Vagina (tissue), 2 donors: ENCODE measurements at regions not wholly inside any gene's neighbourhood (a gene's known extent, or its start where the extent isn't known, plus 50 kb on each side); places are given as distances from the start of the nearest gene placed in this dataset.

Experiments
- CTCF ChIP-seq, 3 experiments: fragments of 450-650 bp in 2 of 3; fragments of 200-600 bp in 1 of 3; sonication (generic) in 1 of 3; IDR thresholded peaks; one replicate each; pipeline ENCODE4 v1.5.1; 2017 to 2019; ENCODE audit warnings: antibody characterized with exemption in 3 of 3, mild to moderate bottlenecking in 2 of 3, moderate library complexity in 2 of 3
- POLR2A ChIP-seq, 2 donors: fragments of 450-650 bp; IDR thresholded peaks; one replicate each; pipeline ENCODE4 v1.6.1; 2017; ENCODE audit warnings: antibody characterized with exemption in 2 of 2, mild to moderate bottlenecking in 2 of 2, moderate library complexity in 2 of 2
- POLR2AphosphoS5 ChIP-seq, 2 donors: sonication (generic); formaldehyde crosslinking; IDR thresholded peaks; one replicate each; pipeline ENCODE4 v1.9.0; 2017; ENCODE audit warnings: antibody characterized with exemption in 2 of 2, mild to moderate bottlenecking in 2 of 2, low read depth in 1 of 2; ENCODE audit not compliant: insufficient read depth in 1 of 2

DNA sequence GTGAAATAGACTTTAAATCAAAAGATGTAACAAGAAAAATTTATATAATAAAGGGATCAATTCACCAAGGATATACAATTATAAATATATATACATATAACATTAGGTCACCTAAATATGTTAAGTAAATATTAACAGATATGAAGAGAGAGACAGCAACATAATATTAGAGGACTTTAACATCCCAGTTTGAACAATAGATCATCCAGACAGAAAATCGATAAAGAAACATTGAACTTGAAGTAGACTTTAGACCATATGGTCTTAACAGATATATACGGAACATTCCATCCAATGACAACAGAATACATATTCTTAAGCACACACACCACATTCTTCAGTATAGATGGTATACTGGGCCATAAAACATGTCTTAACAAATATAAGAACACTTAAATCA, 649.6 kb upstream of the SETBP1 start:
- TF ChIP-seq POLR2AphosphoS5 (IDR thresholded peaks at IDR 0.05; ENCODE audit: insufficient read depth in 1 of 2, low read depth in 1 of 2) = no peak
- TF ChIP-seq CTCF (IDR thresholded peaks at IDR 0.05) = no peak
- no peak for TF ChIP-seq POLR2A (IDR thresholded peaks at IDR 0.05)
